Activated T-helper 2 cell treated with anti-CD3 and anti-CD28 coated beads, Interferon-gamma antibody, Interleukin-2, Interleukin-4, amounts not matched to agents 10 μg/mL and 5 μg/mL and 100 μg/mL, durations not matched to agents 14 hours and 24 hours and 36 hours (primary cell): ENCODE measurements at regions not wholly inside any gene's neighbourhood (a gene's known extent, or its start where the extent isn't known, plus 50 kb on each side); places are given as distances from the start of the nearest gene placed in this dataset.
"Not testable (repeated sequence)": the region's sequence is repeated elsewhere in the genome, so short reads cannot be mapped to it uniquely, and the experiment has no call there.

ENCODE experiments used
- DNase-seq: peaks from one replicate; pipeline ENCODE4 v3.0.0; 2021; ENCODE audit warnings: low spot score
- H3K27ac Mint-ChIP-seq: one replicate; pipeline ENCODE4 v1.8.0; 2021; ENCODE audit warnings: mixed read lengths
- H3K27me3 Mint-ChIP-seq: one replicate; pipeline ENCODE4 v1.8.0; 2021; ENCODE audit warnings: low read depth, mixed read lengths
- H3K36me3 Mint-ChIP-seq: one replicate; pipeline ENCODE4 v1.8.0; 2021; ENCODE audit warnings: low read depth, mixed read lengths
- H3K4me1 Mint-ChIP-seq: one replicate; pipeline ENCODE4 v1.8.0; 2021; ENCODE audit warnings: low read depth, mixed read lengths
- H3K4me3 Mint-ChIP-seq: one replicate; pipeline ENCODE4 v1.8.0; 2021; ENCODE audit warnings: low read depth, mild to moderate bottlenecking, moderate library complexity, mixed read lengths
- H3K9me3 Mint-ChIP-seq: one replicate; pipeline ENCODE4 v1.8.0; 2021; ENCODE audit warnings: mixed read lengths
- intact Hi-C: fragments of 100-400 bp; cut with micrococcal nuclease; formaldehyde crosslinking; loops from one replicate; pipeline ENCODE4 v1.15.1; 2023

- no peak for DNase-seq
- intact Hi-C loops = no loop called here
- H3K27ac Mint-ChIP-seq = no peak overlapping the region
- peaks cover 16% of the 10 kb centered on the region for H3K4me1 Mint-ChIP-seq
- H3K27me3 Mint-ChIP-seq = peaks cover 39% of the 10 kb centered on the region
- peaks cover 10% of the 10 kb centered on the region for H3K9me3 Mint-ChIP-seq
- H3K36me3 Mint-ChIP-seq = no peaks in the 10 kb centered on the region
- H3K4me3 Mint-ChIP-seq = no peak overlapping the region
Observed at GRCh38 chr1:172781513-172782140, 122.7 kb downstream of the FASLG start.

- intact Hi-C loops = no loop called here
- H3K9me3 Mint-ChIP-seq = no peaks in the 10 kb centered on the region
- no peak overlapping the region for H3K27ac Mint-ChIP-seq
- H3K4me3 Mint-ChIP-seq = no peak overlapping the region
- no peaks in the 10 kb centered on the region for H3K4me1 Mint-ChIP-seq
- H3K36me3 Mint-ChIP-seq = no peaks in the 10 kb centered on the region
- DNase-seq = no peak
- H3K27me3 Mint-ChIP-seq = peaks cover 32% of the 10 kb centered on the region
Observed at GRCh38 chr1:172789840-172790239, 130.9 kb downstream of the FASLG start.

GRCh38 chr1:172790245-172790644 lies 131.3 kb downstream of the FASLG start:
- Mint-ChIP-seq H3K4me3 (no peak overlapping the region), H3K36me3 (no peaks in the 10 kb centered on the region), H3K9me3 (no peaks in the 10 kb centered on the region), H3K27me3 (peaks cover 33% of the 10 kb centered on the region), H3K27ac (no peak overlapping the region), H3K4me1 (no peaks in the 10 kb centered on the region)
- DNase-seq = no peak
- intact Hi-C loops = no loop called here

- H3K4me1 Mint-ChIP-seq = no peaks in the 10 kb centered on the region
- H3K9me3 Mint-ChIP-seq = no peaks in the 10 kb centered on the region
- peaks cover 28% of the 10 kb centered on the region for H3K27me3 Mint-ChIP-seq
- H3K27ac Mint-ChIP-seq = no peak overlapping the region
- intact Hi-C loops = no loop called here
- no peak for DNase-seq
- no peaks in the 10 kb centered on the region for H3K36me3 Mint-ChIP-seq
- no peak overlapping the region for H3K4me3 Mint-ChIP-seq
Observed at GRCh38 chr1:172793823-172794222, 134.9 kb downstream of the FASLG start.

GRCh38 chr1:172795741-172796140 lies 136.8 kb downstream of the FASLG start:
- intact Hi-C loops = no loop called here
- Mint-ChIP-seq H3K4me3 (no peak overlapping the region), H3K27ac (no peak overlapping the region), H3K36me3 (no peaks in the 10 kb centered on the region), H3K27me3 (peaks cover 21% of the 10 kb centered on the region), H3K4me1 (no peaks in the 10 kb centered on the region), H3K9me3 (no peaks in the 10 kb centered on the region)
- DNase-seq = no peak

GRCh38 chr1:172799804-172800203 lies 140.9 kb downstream of the FASLG start:
- DNase-seq = not testable (repeated sequence)

GRCh38 chr1:172801771-172802322 lies 142.9 kb downstream of the FASLG start:
- no peak overlapping the region for H3K4me3 Mint-ChIP-seq
- DNase-seq = no peak
- H3K9me3 Mint-ChIP-seq = peaks cover 3% of the 10 kb centered on the region
- H3K27ac Mint-ChIP-seq = no peak overlapping the region
- no peaks in the 10 kb centered on the region for H3K36me3 Mint-ChIP-seq
- intact Hi-C loops = no loop called here
- H3K27me3 Mint-ChIP-seq = peaks cover 3% of the 10 kb centered on the region
- no peaks in the 10 kb centered on the region for H3K4me1 Mint-ChIP-seq

More at GRCh38 chr1:172799804-172800203, 140.9 kb downstream of the FASLG start:
- H3K4me1 Mint-ChIP-seq, H3K27me3 Mint-ChIP-seq, H3K27ac Mint-ChIP-seq, intact Hi-C loops, H3K4me3 Mint-ChIP-seq, H3K36me3 Mint-ChIP-seq, H3K9me3 Mint-ChIP-seq: not testable (repeated sequence)

GRCh38 chr1:172809750-172810149 lies 150.8 kb downstream of the FASLG start:
- peaks cover 12% of the 10 kb centered on the region for H3K4me1 Mint-ChIP-seq
- intact Hi-C loops = no loop called here
- H3K27ac Mint-ChIP-seq = no peak overlapping the region
- no peak for DNase-seq
- peaks cover 35% of the 10 kb centered on the region for H3K9me3 Mint-ChIP-seq
- peaks cover 11% of the 10 kb centered on the region for H3K36me3 Mint-ChIP-seq
- no peak overlapping the region for H3K4me3 Mint-ChIP-seq
- H3K27me3 Mint-ChIP-seq = peaks cover 10% of the 10 kb centered on the region

- Mint-ChIP-seq H3K4me1 (peaks cover 13% of the 10 kb centered on the region), H3K36me3 (peaks cover 16% of the 10 kb centered on the region), H3K4me3 (no peak overlapping the region), H3K9me3 (peaks cover 43% of the 10 kb centered on the region), H3K27ac (no peak overlapping the region), H3K27me3 (peaks cover 10% of the 10 kb centered on the region)
- intact Hi-C loops = no loop called here
- no peak for DNase-seq
Observed at GRCh38 chr1:172810480-172811175, 151.7 kb downstream of the FASLG start.

GRCh38 chr1:172811694-172812093 lies 152.8 kb downstream of the FASLG start:
- H3K27me3 Mint-ChIP-seq = peaks cover 13% of the 10 kb centered on the region
- H3K4me1 Mint-ChIP-seq = peaks cover 22% of the 10 kb centered on the region
- no peak overlapping the region for H3K4me3 Mint-ChIP-seq
- DNase-seq = no peak
- H3K27ac Mint-ChIP-seq = no peak overlapping the region
- H3K9me3 Mint-ChIP-seq = peaks cover 49% of the 10 kb centered on the region
- intact Hi-C loops = no loop called here
- peaks cover 16% of the 10 kb centered on the region for H3K36me3 Mint-ChIP-seq

GRCh38 chr1:172812118-172812517 lies 153.2 kb downstream of the FASLG start:
- Mint-ChIP-seq H3K4me3 (no peak overlapping the region), H3K27me3 (peaks cover 14% of the 10 kb centered on the region), H3K27ac (no peak overlapping the region), H3K4me1 (peaks cover 25% of the 10 kb centered on the region), H3K9me3 (peaks cover 49% of the 10 kb centered on the region), H3K36me3 (peaks cover 16% of the 10 kb centered on the region)
- no peak for DNase-seq
- intact Hi-C loops = no loop called here

GRCh38 chr1:172813330-172813729 lies 154.4 kb downstream of the FASLG start:
- H3K4me1 Mint-ChIP-seq = peaks cover 30% of the 10 kb centered on the region
- H3K36me3 Mint-ChIP-seq = peaks cover 16% of the 10 kb centered on the region
- intact Hi-C loops = no loop called here
- peaks cover 14% of the 10 kb centered on the region for H3K27me3 Mint-ChIP-seq
- no peak for DNase-seq
- peaks cover 43% of the 10 kb centered on the region for H3K9me3 Mint-ChIP-seq
- H3K27ac Mint-ChIP-seq = no peak overlapping the region
- no peak overlapping the region for H3K4me3 Mint-ChIP-seq

- H3K27me3 Mint-ChIP-seq = peaks cover 11% of the 10 kb centered on the region
- intact Hi-C loops = no loop called here
- H3K36me3 Mint-ChIP-seq = peaks cover 16% of the 10 kb centered on the region
Observed at GRCh38 chr1:172814428-172814827, 155.5 kb downstream of the FASLG start.

More at GRCh38 chr1:172814428-172814827, 155.5 kb downstream of the FASLG start:
- no peak for DNase-seq
- peaks cover 40% of the 10 kb centered on the region for H3K4me1 Mint-ChIP-seq
- H3K4me3 Mint-ChIP-seq = no peak overlapping the region
- H3K27ac Mint-ChIP-seq = no peak overlapping the region
- peaks cover 35% of the 10 kb centered on the region for H3K9me3 Mint-ChIP-seq
